ENCODE measurements at regions not wholly inside any gene's neighbourhood (a gene's known extent, or its start where the extent isn't known, plus 50 kb on each side); places are given as distances from the start of the nearest gene placed in this dataset.
A peak's percentile ranks its signal among the peaks of the same experiment; 100 is the strongest.

- DNase-seq (ENCODE audit: low read depth), result no peak
Measured at GRCh38 chr4:179582164-179582905, 2140.1 kb upstream of the AGA start.

- DNase-seq (ENCODE audit: low read depth), result no peak
Measured at GRCh38 chr4:179583221-179583620, 2141.0 kb upstream of the AGA start.

GRCh38 chr4:179584101-179584500 lies 2141.9 kb upstream of the AGA start:
- DNase-seq (ENCODE audit: low read depth), result no peak

- no peak for DNase-seq (ENCODE audit: low read depth)
Measured at GRCh38 chr4:179585761-179586160, 2143.5 kb upstream of the AGA start.

- no peak for DNase-seq (ENCODE audit: low read depth)
Measured at GRCh38 chr4:179586460-179586859, 2144.2 kb upstream of the AGA start.

- DNase-seq (ENCODE audit: low read depth), result peak; percentile 36
Measured at GRCh38 chr4:179595671-179596410, 2153.6 kb upstream of the AGA start.

- no peak for DNase-seq (ENCODE audit: low read depth)
Measured at GRCh38 chr4:179596621-179597020, 2154.4 kb upstream of the AGA start.

- no peak for DNase-seq (ENCODE audit: low read depth)
Measured at GRCh38 chr4:179597301-179597700, 2155.1 kb upstream of the AGA start.

- DNase-seq (ENCODE audit: low read depth), result no peak
Measured at GRCh38 chr4:179601671-179602070, 2159.4 kb upstream of the AGA start.

- no peak for DNase-seq (ENCODE audit: low read depth)
Measured at GRCh38 chr4:179605196-179605595, 2163.0 kb upstream of the AGA start.

- DNase-seq (ENCODE audit: low read depth), result no peak
Measured at GRCh38 chr4:179607003-179607402, 2164.8 kb upstream of the AGA start.

GRCh38 chr4:179615704-179616103 lies 2173.5 kb upstream of the AGA start:
- DNase-seq (ENCODE audit: low read depth), result no peak

- DNase-seq (ENCODE audit: low read depth), result no peak
Measured at GRCh38 chr4:179618966-179619365, 2176.7 kb upstream of the AGA start.

GRCh38 chr4:179624768-179625181 lies 2182.5 kb upstream of the AGA start:
- peak; percentile 53 for DNase-seq (ENCODE audit: low read depth)

- peak; percentile 30 for DNase-seq (ENCODE audit: low read depth)
Measured at GRCh38 chr4:179625406-179625805, 2183.2 kb upstream of the AGA start.

GRCh38 chr4:179626687-179627086 lies 2184.4 kb upstream of the AGA start:
- no peak for DNase-seq (ENCODE audit: low read depth)

GRCh38 chr4:179631321-179631720 lies 2189.1 kb upstream of the AGA start:
- DNase-seq (ENCODE audit: low read depth), result no peak

GRCh38 chr4:179634862-179635261 lies 2192.6 kb upstream of the AGA start:
- no peak for DNase-seq (ENCODE audit: low read depth)

- DNase-seq (ENCODE audit: low read depth), result no peak
Measured at GRCh38 chr4:179662522-179662921, 2220.3 kb upstream of the AGA start.

GRCh38 chr4:179663641-179664429 lies 2221.6 kb upstream of the AGA start:
- DNase-seq (ENCODE audit: low read depth), result no peak

- no peak for DNase-seq (ENCODE audit: low read depth)
Measured at GRCh38 chr4:179664430-179665027, 2222.3 kb upstream of the AGA start.

- DNase-seq (ENCODE audit: low read depth), result no peak
Measured at GRCh38 chr4:179666226-179666625, 2224.0 kb upstream of the AGA start.

All from HS-27A (cell line).